DND-41 (cell line): ENCODE measurements at regions not wholly inside any gene's neighbourhood (a gene's known extent, or its start where the extent isn't known, plus 50 kb on each side); places are given as distances from the start of the nearest gene placed in this dataset.

Experiments
- ATAC-seq: fragments of 200-7000 bp; cut with Tn5 transposase; 3 replicates; pipeline ENCODE4 v1.9.1; 2021; ENCODE audit warnings: low read depth; ENCODE audit not compliant: insufficient read depth
- DNase-seq: peaks from one replicate; pipeline ENCODE4 v3.0.0-alpha.2; 2020
- H2AFZ ChIP-seq: 2 replicates; pipeline ENCODE4 v1.6.0; 2012; ENCODE audit warnings: low read depth, low read length
- H3K27ac ChIP-seq: 2 replicates; pipeline ENCODE4 v1.5.1; 2012; ENCODE audit warnings: low read length, inconsistent platforms
- H3K27me3 ChIP-seq: fragments of 200-600 bp; sonication (generic); 2 replicates; pipeline ENCODE4 v1.6.0; 2012; ENCODE audit warnings: low read length, mild to moderate bottlenecking, inconsistent platforms; ENCODE audit not compliant: insufficient read depth, poor library complexity
- H3K36me3 ChIP-seq: 2 replicates; pipeline ENCODE4 v1.5.1; 2012; ENCODE audit warnings: low read length, inconsistent platforms; ENCODE audit not compliant: insufficient read depth
- H3K4me1 ChIP-seq: 2 replicates; pipeline ENCODE4 v1.5.1; 2012; ENCODE audit warnings: mild to moderate bottlenecking, low read length; ENCODE audit not compliant: insufficient read depth
- H3K4me2 ChIP-seq: 2 replicates; pipeline ENCODE4 v1.6.0; 2012; ENCODE audit warnings: mild to moderate bottlenecking, moderate library complexity, low read length, inconsistent platforms; ENCODE audit not compliant: insufficient read depth
- H3K4me3 ChIP-seq, 2 experiments: fragments of 200-600 bp in 1 of 2; shearing (Covaris generic) in 1 of 2; 2 replicates each; pipeline ENCODE4 v1.5.1; 2012 to 2016; ENCODE audit warnings: inconsistent platforms in 2 of 2, low read length in 2 of 2, mild to moderate bottlenecking in 2 of 2, low read depth in 1 of 2, moderate library complexity in 1 of 2
- H3K79me2 ChIP-seq: 2 replicates; pipeline ENCODE4 v1.6.0; 2012; ENCODE audit warnings: low read length, inconsistent platforms; ENCODE audit not compliant: insufficient read depth
- H3K9ac ChIP-seq: 2 replicates; pipeline ENCODE4 v1.6.0; 2012; ENCODE audit warnings: low read depth, mild to moderate bottlenecking, inconsistent platforms, low read length, moderate library complexity
- H3K9me3 ChIP-seq: 2 replicates; pipeline ENCODE4 v1.5.1; 2012; ENCODE audit warnings: low read length, moderate library complexity, mild to moderate bottlenecking, inconsistent platforms; ENCODE audit not compliant: insufficient read depth, severe bottlenecking
- H4K20me1 ChIP-seq: 2 replicates; pipeline ENCODE4 v1.6.0; 2012; ENCODE audit warnings: low read length; ENCODE audit not compliant: insufficient read depth
- CTCF ChIP-seq: IDR thresholded peaks from 2 replicates; pipeline ENCODE4 v1.5.1; 2012; ENCODE audit warnings: borderline replicate concordance, low read length, moderate library complexity, mild to moderate bottlenecking; ENCODE audit not compliant: poor library complexity, severe bottlenecking; ENCODE audit errors: extremely low read depth
- EZH2 ChIP-seq: IDR thresholded peaks from 3 replicates; pipeline ENCODE4 v1.6.1; 2012; ENCODE audit warnings: borderline replicate concordance, low read depth, mild to moderate bottlenecking, moderate library complexity, low read length, inconsistent platforms; ENCODE audit not compliant: severe bottlenecking

- H3K4me1 ChIP-seq = no peaks in the 10 kb centered on the region
Observed at GRCh38 chr2:34419856-34420255, 820.8 kb upstream of the FAM98A start.

GRCh38 chr2:34416856-34417255 is 817.8 kb upstream of the FAM98A start:
- no peak overlapping the region for H3K9ac ChIP-seq
- H3K27ac ChIP-seq = no peak overlapping the region
- H3K4me1 ChIP-seq = no peaks in the 10 kb centered on the region
- H3K9me3 ChIP-seq = no peaks in the 10 kb centered on the region
- no peaks in the 10 kb centered on the region for H3K27me3 ChIP-seq
- DNase-seq (no peak), ATAC-seq (no peak)
- no peak overlapping the region for H3K4me3 ChIP-seq
- no peaks in the 10 kb centered on the region for H4K20me1 ChIP-seq
- no peaks in the 10 kb centered on the region for H3K79me2 ChIP-seq
- H3K4me2 ChIP-seq = no peak overlapping the region
- H2AFZ ChIP-seq = no peak overlapping the region
- no peaks in the 10 kb centered on the region for H3K36me3 ChIP-seq
- TF ChIP-seq CTCF (no peak), EZH2 (no peak)

More at GRCh38 chr2:34419856-34420255, 820.8 kb upstream of the FAM98A start:
- H3K36me3 ChIP-seq = no peaks in the 10 kb centered on the region
- ATAC-seq (no peak), DNase-seq (no peak)
- H3K27ac ChIP-seq = no peak overlapping the region
- H3K79me2 ChIP-seq = no peaks in the 10 kb centered on the region
- H3K9me3 ChIP-seq = peaks cover 11% of the 10 kb centered on the region
- no peaks in the 10 kb centered on the region for H4K20me1 ChIP-seq
- H3K4me3 ChIP-seq = no peak overlapping the region
- H2AFZ ChIP-seq = no peak overlapping the region
- no peaks in the 10 kb centered on the region for H3K27me3 ChIP-seq
- TF ChIP-seq CTCF = no peak
- no peak for TF ChIP-seq EZH2
- no peak overlapping the region for H3K4me2 ChIP-seq
- no peak overlapping the region for H3K9ac ChIP-seq

GRCh38 chr2:34414856-34415255 is 815.8 kb upstream of the FAM98A start:
- Histone ChIP-seq H3K27me3 (no peaks in the 10 kb centered on the region), H3K4me3 (no peak overlapping the region), H4K20me1 (no peaks in the 10 kb centered on the region), H3K4me1 (no peaks in the 10 kb centered on the region), H3K79me2 (no peaks in the 10 kb centered on the region), H3K4me2 (no peak overlapping the region), H3K9ac (no peak overlapping the region), H3K36me3 (no peaks in the 10 kb centered on the region), H3K27ac (no peak overlapping the region), H2AFZ (no peak overlapping the region), H3K9me3 (no peaks in the 10 kb centered on the region)
- no peak for TF ChIP-seq EZH2
- TF ChIP-seq CTCF = no peak
- DNase-seq (no peak), ATAC-seq (no peak)

GRCh38 chr2:34408100-34408499 is 809.0 kb upstream of the FAM98A start:
- no peak overlapping the region for H3K4me2 ChIP-seq
- no peak for ATAC-seq

More at GRCh38 chr2:34408100-34408499, 809.0 kb upstream of the FAM98A start:
- no peak overlapping the region for H3K9ac ChIP-seq
- TF ChIP-seq EZH2 (no peak), CTCF (no peak)
- no peaks in the 10 kb centered on the region for H4K20me1 ChIP-seq
- H3K27me3 ChIP-seq = no peaks in the 10 kb centered on the region
- no peaks in the 10 kb centered on the region for H3K4me1 ChIP-seq
- H3K4me3 ChIP-seq = no peak overlapping the region
- no peak overlapping the region for H3K27ac ChIP-seq
- no peak for DNase-seq
- H2AFZ ChIP-seq = no peak overlapping the region
- no peaks in the 10 kb centered on the region for H3K9me3 ChIP-seq
- H3K36me3 ChIP-seq = no peaks in the 10 kb centered on the region
- H3K79me2 ChIP-seq = no peaks in the 10 kb centered on the region
